ENCODE measurements at regions not wholly inside any gene's neighbourhood (a gene's known extent, or its start where the extent isn't known, plus 50 kb on each side); places are given as distances from the start of the nearest gene placed in this dataset.

GRCh38 chr6:69580706-69581105 is 216.1 kb downstream of the LMBRD1 start:
- TF ChIP-seq EZH2phosphoT487 (conservative IDR thresholded peaks at IDR 0.05; ENCODE audit: low read length) (no peak), CTCF (IDR thresholded peaks at IDR 0.05; ENCODE audit: insufficient read depth, low read length, poor library complexity, severe bottlenecking) (no peak)

GRCh38 chr6:69578361-69578890 is 218.4 kb downstream of the LMBRD1 start:
- Histone ChIP-seq H3K4me2 (ENCODE audit: low read depth, low read length, poor library complexity, severe bottlenecking) (no peak overlapping the region), H3K9ac (ENCODE audit: low read length) (no peak overlapping the region), H2AFZ (ENCODE audit: low read depth, low read length, severe bottlenecking) (no peak overlapping the region), H3K9me3 (ENCODE audit: insufficient read depth, low read length) (no peaks in the 10 kb centered on the region), H4K20me1 (ENCODE audit: low read depth, low read length) (no peaks in the 10 kb centered on the region), H3K27ac (ENCODE audit: low read depth, low read length) (no peak overlapping the region), H3F3A (ENCODE audit: insufficient read depth) (no peaks in the 10 kb centered on the region), H3K27me3 (ENCODE audit: low read length) (no peaks in the 10 kb centered on the region), H3K79me2 (ENCODE audit: insufficient read depth, low read length) (no peaks in the 10 kb centered on the region), H3K9me2 (replicated peaks; ENCODE audit: insufficient read depth, low read length) (no peaks in the 10 kb centered on the region), H3K36me3 (ENCODE audit: low read length) (no peaks in the 10 kb centered on the region), H3K4me3 (ENCODE audit: insufficient read depth, low read length, poor library complexity, severe bottlenecking) (no peak overlapping the region)
- TF ChIP-seq EZH2phosphoT487 (conservative IDR thresholded peaks at IDR 0.05; ENCODE audit: low read length) (no peak), CTCF (IDR thresholded peaks at IDR 0.05; ENCODE audit: insufficient read depth, low read length, poor library complexity, severe bottlenecking) (no peak)

More at GRCh38 chr6:69580706-69581105, 216.1 kb downstream of the LMBRD1 start:
- no peaks in the 10 kb centered on the region for H4K20me1 ChIP-seq (ENCODE audit: low read depth, low read length)
- no peak overlapping the region for H3K9ac ChIP-seq (ENCODE audit: low read length)
- H3K79me2 ChIP-seq (ENCODE audit: insufficient read depth, low read length), result no peaks in the 10 kb centered on the region
- H3K27ac ChIP-seq (ENCODE audit: low read depth, low read length), result no peak overlapping the region
- H2AFZ ChIP-seq (ENCODE audit: low read depth, low read length, severe bottlenecking), result no peak overlapping the region
- no peaks in the 10 kb centered on the region for H3K27me3 ChIP-seq (ENCODE audit: low read length)
- H3K4me3 ChIP-seq (ENCODE audit: insufficient read depth, low read length, poor library complexity, severe bottlenecking), result no peak overlapping the region
- no peaks in the 10 kb centered on the region for H3K36me3 ChIP-seq (ENCODE audit: low read length)
- H3K9me3 ChIP-seq (ENCODE audit: insufficient read depth, low read length), result no peaks in the 10 kb centered on the region
- H3K9me2 ChIP-seq (replicated peaks; ENCODE audit: insufficient read depth, low read length), result no peaks in the 10 kb centered on the region
- no peaks in the 10 kb centered on the region for H3F3A ChIP-seq (ENCODE audit: insufficient read depth)
- no peak overlapping the region for H3K4me2 ChIP-seq (ENCODE audit: low read depth, low read length, poor library complexity, severe bottlenecking)

- H3K36me3 ChIP-seq (ENCODE audit: low read length), result no peaks in the 10 kb centered on the region
- H3K9me3 ChIP-seq (ENCODE audit: insufficient read depth, low read length), result 0 out of 2 replicates have a peak, but pooled peaks cover 3% of the 10 kb centered on the region
- no peak overlapping the region for H3K9ac ChIP-seq (ENCODE audit: low read length)
- H3K27me3 ChIP-seq (ENCODE audit: low read length), result no peaks in the 10 kb centered on the region
- no peaks in the 10 kb centered on the region for H3F3A ChIP-seq (ENCODE audit: insufficient read depth)
- no peak overlapping the region for H3K4me2 ChIP-seq (ENCODE audit: low read depth, low read length, poor library complexity, severe bottlenecking)
- H3K4me3 ChIP-seq (ENCODE audit: insufficient read depth, low read length, poor library complexity, severe bottlenecking), result no peak overlapping the region
- H4K20me1 ChIP-seq (ENCODE audit: low read depth, low read length), result no peaks in the 10 kb centered on the region
- no peak for TF ChIP-seq EZH2phosphoT487 (conservative IDR thresholded peaks at IDR 0.05; ENCODE audit: low read length)
- TF ChIP-seq CTCF (IDR thresholded peaks at IDR 0.05; ENCODE audit: insufficient read depth, low read length, poor library complexity, severe bottlenecking), result no peak
- H3K79me2 ChIP-seq (ENCODE audit: insufficient read depth, low read length), result no peaks in the 10 kb centered on the region
- no peak overlapping the region for H3K27ac ChIP-seq (ENCODE audit: low read depth, low read length)
- H3K9me2 ChIP-seq (replicated peaks; ENCODE audit: insufficient read depth, low read length), result no peaks in the 10 kb centered on the region
- H2AFZ ChIP-seq (ENCODE audit: low read depth, low read length, severe bottlenecking), result no peak overlapping the region
Observed at GRCh38 chr6:69571234-69571633, 225.6 kb downstream of the LMBRD1 start.

Data from SU-DHL-6 (cell line).